ENCODE measurements at regions not wholly inside any gene's neighbourhood (a gene's known extent, or its start where the extent isn't known, plus 50 kb on each side); places are given as distances from the start of the nearest gene placed in this dataset.

DNA sequence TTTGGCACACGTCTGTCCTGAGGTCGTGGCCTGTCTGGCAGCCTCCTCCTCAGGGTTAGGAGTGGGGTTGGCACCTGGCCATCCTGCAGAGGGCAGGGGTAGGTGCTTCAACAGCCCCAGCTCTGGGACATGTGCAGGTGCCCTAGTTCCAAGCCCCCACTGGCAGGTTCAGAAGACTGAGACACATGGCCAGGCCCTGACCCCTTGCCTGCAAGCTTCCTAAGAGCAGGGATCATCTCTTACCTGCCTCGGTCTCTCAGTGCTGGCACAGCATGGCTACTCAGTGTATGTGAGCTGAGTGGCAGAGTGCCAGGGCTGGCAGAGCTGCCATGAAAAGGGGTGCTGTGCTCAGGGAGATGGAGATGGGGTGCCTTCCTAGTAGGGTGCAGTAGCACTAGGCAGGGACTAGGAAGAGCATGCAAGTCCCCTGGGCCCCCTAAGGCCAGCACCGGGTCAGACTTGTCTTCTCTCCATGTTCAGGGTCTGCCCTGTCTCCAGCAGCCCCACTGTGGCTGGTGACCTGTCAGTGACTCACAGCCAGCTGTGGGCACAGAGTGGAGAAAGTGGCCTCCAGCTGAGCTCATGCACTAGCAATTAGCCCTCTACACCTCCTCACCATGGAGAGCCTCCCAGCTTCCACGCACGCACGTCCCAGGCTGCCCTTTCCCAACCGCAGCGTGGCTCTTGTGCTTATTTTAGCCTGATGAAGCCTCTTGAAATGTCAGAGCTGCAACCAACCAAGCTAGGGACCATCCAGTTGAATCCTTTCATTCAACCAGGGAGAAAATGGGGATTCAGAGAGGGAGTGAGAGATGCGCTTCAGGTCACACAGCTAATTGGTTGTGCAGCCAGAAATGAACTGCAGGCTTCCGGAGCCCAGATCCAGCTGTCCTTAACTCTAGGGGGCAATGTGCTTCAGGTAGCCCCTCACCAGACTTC is 116.6 kb downstream of the MRPL14 start:
- Histone ChIP-seq H3K9me3 (replicated peaks; ENCODE audit: control insufficient read depth, insufficient read depth, low read depth, low read length) (no peaks in the 10 kb centered on the region), H2AFZ (ENCODE audit: low read depth, low read length) (no peak overlapping the region), H3K27ac (ENCODE audit: extremely low read depth, low read depth, low read length) (no peak overlapping the region), H3K27me3 (ENCODE audit: control insufficient read depth in 2 of 2, insufficient read depth in 2 of 2, low read length in 2 of 2) (no peaks in the 10 kb centered on the region), H3K79me2 (ENCODE audit: control insufficient read depth, insufficient read depth, low read length) (no peaks in the 10 kb centered on the region), H4K20me1 (replicated peaks; ENCODE audit: control insufficient read depth, insufficient read depth, low read length) (no peaks in the 10 kb centered on the region), H3K36me3 (ENCODE audit: control insufficient read depth, insufficient read depth, low read length) (no peaks in the 10 kb centered on the region), H3K9me1 (ENCODE audit: control insufficient read depth, insufficient read depth, low read length) (no peaks in the 10 kb centered on the region), H3K4me1 (replicated peaks in 1 of 2; ENCODE audit: control insufficient read depth in 2 of 2, insufficient read depth in 2 of 2, low read length in 2 of 2) (peaks cover 4 to 17% of the 10 kb centered on the region in 2 experiments; a peak in 4 of 5 replicates), H3K4me2 (ENCODE audit: insufficient read depth, low read length) (no peak overlapping the region), H3K4me3 (no peak overlapping the region), H3K9ac (ENCODE audit: insufficient read depth in 1 of 2, low read depth in 2 of 2, low read length in 2 of 2) (peak overlapping the region in 1 of 2 experiments; percentile 66; a peak in 2 of 4 replicates)
- FAIRE-seq, result no peak
- ChIA-PET CTCF (ENCODE audit: low intra/inter-chr PET ratio) (no interaction called here), POLR2A (interaction anchor here (0.7 to 1.5 kb wide), 4 partner anchors 9 to 1131 kb away, joined by 3 to 6 read pairs (median 4); partner anchors contain the start of gene RPL7L1)
- 58% methylated on average over 11 of the region's 11 CpGs for WGBS (ENCODE audit: insufficient coverage, low coverage, missing lambda C conversion rate)
- intact Hi-C loops (cut with micrococcal nuclease) (loop anchor here (5.0 kb wide), 1 partner anchor 52 kb away; no protein-coding TSS in a partner anchor), in situ Hi-C loops (cut with MboI) (no loop called here)
- no TSS peak for BruUV-seq (replicated peaks)
- no peak for DNase-seq (ENCODE audit: extremely low read depth in 1 of 4, low spot score in 3 of 4)
- ATAC-seq, result 0 out of 3 replicates have a peak, but pooled peaks have one; percentile 9
- TF ChIP-seq, protein P1, sequence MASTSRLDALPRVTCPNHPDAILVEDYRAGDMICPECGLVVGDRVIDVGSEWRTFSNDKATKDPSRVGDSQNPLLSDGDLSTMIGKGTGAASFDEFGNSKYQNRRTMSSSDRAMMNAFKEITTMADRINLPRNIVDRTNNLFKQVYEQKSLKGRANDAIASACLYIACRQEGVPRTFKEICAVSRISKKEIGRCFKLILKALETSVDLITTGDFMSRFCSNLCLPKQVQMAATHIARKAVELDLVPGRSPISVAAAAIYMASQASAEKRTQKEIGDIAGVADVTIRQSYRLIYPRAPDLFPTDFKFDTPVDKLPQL (IDR thresholded peaks at IDR 0.05; ENCODE audit: extremely low read depth, insufficient read length), result no peak
- TF ChIP-seq, protein P2, sequence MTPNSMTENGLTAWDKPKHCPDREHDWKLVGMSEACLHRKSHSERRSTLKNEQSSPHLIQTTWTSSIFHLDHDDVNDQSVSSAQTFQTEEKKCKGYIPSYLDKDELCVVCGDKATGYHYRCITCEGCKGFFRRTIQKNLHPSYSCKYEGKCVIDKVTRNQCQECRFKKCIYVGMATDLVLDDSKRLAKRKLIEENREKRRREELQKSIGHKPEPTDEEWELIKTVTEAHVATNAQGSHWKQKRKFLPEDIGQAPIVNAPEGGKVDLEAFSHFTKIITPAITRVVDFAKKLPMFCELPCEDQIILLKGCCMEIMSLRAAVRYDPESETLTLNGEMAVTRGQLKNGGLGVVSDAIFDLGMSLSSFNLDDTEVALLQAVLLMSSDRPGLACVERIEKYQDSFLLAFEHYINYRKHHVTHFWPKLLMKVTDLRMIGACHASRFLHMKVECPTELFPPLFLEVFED (CRISPR knock-in tag; conservative IDR thresholded peaks at IDR 0.05), result no peak
- TF ChIP-seq FOSL1 (tag; conservative IDR thresholded peaks at IDR 0.05) (peak; percentile 68), ZNF449 (CRISPR knock-in tag; IDR thresholded peaks at IDR 0.05) (no peak), ZNF3 (CRISPR knock-in tag; IDR thresholded peaks at IDR 0.05) (no peak), NR2C2 (CRISPR knock-in tag; IDR thresholded peaks at IDR 0.05) (no peak), NR2C2 (tag; IDR thresholded peaks at IDR 0.05) (peak; percentile 16; the same call in 1 of the 2 replicates), PRMT5 (CRISPR knock-in tag; IDR thresholded peaks at IDR 0.05) (no peak), RFX5 (IDR thresholded peaks at IDR 0.05; ENCODE audit: low read depth, low read length) (no peak), RBM39 (optimal IDR thresholded peaks at IDR 0.05; ENCODE audit: low read depth, low read length) (no peak), PRDM10 (IDR thresholded peaks at IDR 0.05; ENCODE audit: partially characterized antibody) (no peak)
- TF ChIP-seq, protein P3, sequence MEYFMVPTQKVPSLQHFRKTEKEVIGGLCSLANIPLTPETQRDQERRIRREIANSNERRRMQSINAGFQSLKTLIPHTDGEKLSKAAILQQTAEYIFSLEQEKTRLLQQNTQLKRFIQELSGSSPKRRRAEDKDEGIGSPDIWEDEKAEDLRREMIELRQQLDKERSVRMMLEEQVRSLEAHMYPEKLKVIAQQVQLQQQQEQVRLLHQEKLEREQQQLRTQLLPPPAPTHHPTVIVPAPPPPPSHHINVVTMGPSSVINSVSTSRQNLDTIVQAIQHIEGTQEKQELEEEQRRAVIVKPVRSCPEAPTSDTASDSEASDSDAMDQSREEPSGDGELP (CRISPR knock-in tag; IDR thresholded peaks at IDR 0.05; ENCODE audit: borderline replicate concordance), result peak; percentile 56; the same call in 1 of the 2 replicates

All from K562 (cell line).